HL-60 (cell line): ENCODE measurements at regions not wholly inside any gene's neighbourhood (a gene's known extent, or its start where the extent isn't known, plus 50 kb on each side); places are given as distances from the start of the nearest gene placed in this dataset.

ENCODE experiments used
- DNase-seq, 2 experiments: peaks; one replicate each; pipeline ENCODE4 v3.0.0-alpha.2; 2010 to 2020; ENCODE audit warnings: low read depth in 1 of 2, low spot score in 1 of 2
- H3K27ac ChIP-seq: fragments of 250-450 bp; sonication (Bioruptor Pico); replicated peaks from 2 replicates; pipeline ENCODE4 v1.5.1; 2020; ENCODE audit warnings: mild to moderate bottlenecking, moderate library complexity
- H3K27me3 ChIP-seq: fragments of 250-450 bp; sonication (Bioruptor Pico); 2 replicates; pipeline ENCODE4 v1.5.1; 2021; ENCODE audit warnings: mild to moderate bottlenecking, moderate library complexity; ENCODE audit not compliant: insufficient read depth, poor library complexity, severe bottlenecking
- H3K4me3 ChIP-seq: replicated peaks from 2 replicates; pipeline ENCODE4 v1.5.1; 2011; ENCODE audit warnings: mild to moderate bottlenecking, control low read depth, low read length; ENCODE audit not compliant: insufficient read depth
- CTCF ChIP-seq: IDR thresholded peaks from one replicate; pipeline ENCODE4 v1.5.1; 2011; ENCODE audit warnings: low read length, control low read depth, inconsistent platforms; ENCODE audit not compliant: insufficient read depth
- GABPA ChIP-seq: IDR thresholded peaks from 2 replicates; pipeline ENCODE4 v1.6.1; 2012; ENCODE audit warnings: low read depth
- POLR2AphosphoS5 ChIP-seq: IDR thresholded peaks from 2 replicates; pipeline ENCODE4 v1.6.1; 2012; ENCODE audit warnings: low read depth
- REST ChIP-seq: IDR thresholded peaks from 2 replicates; pipeline ENCODE4 v1.6.1; 2012; ENCODE audit warnings: low read depth; ENCODE audit not compliant: insufficient replicate concordance
- SPI1 ChIP-seq: IDR thresholded peaks from 2 replicates; pipeline ENCODE4 v1.6.1; 2012; ENCODE audit warnings: low read depth, mild to moderate bottlenecking, borderline replicate concordance

- Histone ChIP-seq H3K27ac (no peak overlapping the region), H3K4me3 (no peak overlapping the region), H3K27me3 (peaks cover 6% of the 10 kb centered on the region)
- TF ChIP-seq POLR2AphosphoS5 = no peak
- no peak for DNase-seq
Observed at GRCh38 chr20:63145156-63145555, 70.8 kb downstream of the YTHDF1 start.

- TF ChIP-seq REST = no peak
- no peak for TF ChIP-seq POLR2AphosphoS5
- TF ChIP-seq GABPA = no peak
- TF ChIP-seq CTCF = no peak
- no peak for TF ChIP-seq SPI1
- Histone ChIP-seq H3K4me3 (no peak overlapping the region), H3K27me3 (peaks cover 3% of the 10 kb centered on the region), H3K27ac (no peak overlapping the region)
- DNase-seq = no peak
Observed at GRCh38 chr20:63142933-63143332, 73.0 kb downstream of the YTHDF1 start.

GRCh38 chr20:63141531-63141930 is 74.4 kb downstream of the YTHDF1 start:
- H3K27ac ChIP-seq = no peak overlapping the region
- peaks cover 2% of the 10 kb centered on the region for H3K27me3 ChIP-seq
- H3K4me3 ChIP-seq = no peak overlapping the region
- TF ChIP-seq GABPA (no peak), SPI1 (no peak), REST (no peak), POLR2AphosphoS5 (no peak), CTCF (no peak)
- no peak for DNase-seq

GRCh38 chr20:63140514-63141433 is 75.2 kb downstream of the YTHDF1 start:
- Histone ChIP-seq H3K27me3 (peaks cover 2% of the 10 kb centered on the region), H3K4me3 (no peak overlapping the region), H3K27ac (no peak overlapping the region)
- no peak for TF ChIP-seq POLR2AphosphoS5
- TF ChIP-seq REST = no peak
- TF ChIP-seq CTCF = no peak
- TF ChIP-seq SPI1 = no peak
- TF ChIP-seq GABPA = no peak
- DNase-seq = no peak
